ENCODE measurements at regions not wholly inside any gene's neighbourhood (a gene's known extent, or its start where the extent isn't known, plus 50 kb on each side); places are given as distances from the start of the nearest gene placed in this dataset.

GRCh38 chr1:217230412-217230811, 400.5 kb downstream of the GPATCH2 start:
- Histone ChIP-seq H3K4me3 (ENCODE audit: low read depth, low read length) (no peak overlapping the region), H3K27ac (no peak overlapping the region), H3K27me3 (replicated peaks) (no peaks in the 10 kb centered on the region), H3K36me3 (replicated peaks) (no peaks in the 10 kb centered on the region)
- no peak for TF ChIP-seq CTCF (IDR thresholded peaks at IDR 0.05; ENCODE audit: low read depth, low read length, missing control alignments)
- no peak for DNase-seq
- in situ Hi-C loops (cut with HindIII; ENCODE audit: low pct_ligation_motif_present, low sequenced_read_pairs), result no loop called here

GRCh38 chr1:217228689-217229088, 402.2 kb downstream of the GPATCH2 start:
- no peak for DNase-seq
- Histone ChIP-seq H3K27me3 (replicated peaks) (no peaks in the 10 kb centered on the region), H3K4me3 (ENCODE audit: low read depth, low read length) (no peak overlapping the region), H3K36me3 (replicated peaks) (no peaks in the 10 kb centered on the region), H3K27ac (no peak overlapping the region)
- no peak for TF ChIP-seq CTCF (IDR thresholded peaks at IDR 0.05; ENCODE audit: low read depth, low read length, missing control alignments)
- in situ Hi-C loops (cut with HindIII; ENCODE audit: low pct_ligation_motif_present, low sequenced_read_pairs), result no loop called here

GRCh38 chr1:217224201-217224600, 406.7 kb downstream of the GPATCH2 start:
- TF ChIP-seq CTCF (IDR thresholded peaks at IDR 0.05; ENCODE audit: low read depth, low read length, missing control alignments), result no peak
- in situ Hi-C loops (cut with HindIII; ENCODE audit: low pct_ligation_motif_present, low sequenced_read_pairs), result no loop called here
- H3K27me3 ChIP-seq (replicated peaks), result no peaks in the 10 kb centered on the region
- no peak overlapping the region for H3K4me3 ChIP-seq (ENCODE audit: low read depth, low read length)
- no peak overlapping the region for H3K27ac ChIP-seq
- no peak for DNase-seq
- no peaks in the 10 kb centered on the region for H3K36me3 ChIP-seq (replicated peaks)

- H3K4me3 ChIP-seq (ENCODE audit: low read depth, low read length), result no peak overlapping the region
These were observed 416.3 kb downstream of the GPATCH2 start for GRCh38 chr1:217214551-217214950.

GRCh38 chr1:217211486-217211885, 419.4 kb downstream of the GPATCH2 start:
- TF ChIP-seq CTCF (IDR thresholded peaks at IDR 0.05; ENCODE audit: low read depth, low read length, missing control alignments), result no peak
- no peak for DNase-seq
- in situ Hi-C loops (cut with HindIII; ENCODE audit: low pct_ligation_motif_present, low sequenced_read_pairs), result no loop called here

More at GRCh38 chr1:217214551-217214950, 416.3 kb downstream of the GPATCH2 start:
- Histone ChIP-seq H3K27ac (no peak overlapping the region), H3K27me3 (replicated peaks) (no peaks in the 10 kb centered on the region), H3K36me3 (replicated peaks) (no peaks in the 10 kb centered on the region)
- in situ Hi-C loops (cut with HindIII; ENCODE audit: low pct_ligation_motif_present, low sequenced_read_pairs), result no loop called here
- TF ChIP-seq CTCF (IDR thresholded peaks at IDR 0.05; ENCODE audit: low read depth, low read length, missing control alignments), result no peak
- DNase-seq, result no peak

GRCh38 chr1:217205578-217205977, 425.3 kb downstream of the GPATCH2 start:
- Histone ChIP-seq H3K36me3 (replicated peaks) (no peaks in the 10 kb centered on the region), H3K27ac (no peak overlapping the region), H3K27me3 (replicated peaks) (no peaks in the 10 kb centered on the region), H3K4me3 (ENCODE audit: low read depth, low read length) (no peak overlapping the region)
- TF ChIP-seq CTCF (IDR thresholded peaks at IDR 0.05; ENCODE audit: low read depth, low read length, missing control alignments), result no peak
- no peak for DNase-seq
- in situ Hi-C loops (cut with HindIII; ENCODE audit: low pct_ligation_motif_present, low sequenced_read_pairs), result no loop called here

More at GRCh38 chr1:217211486-217211885, 419.4 kb downstream of the GPATCH2 start:
- Histone ChIP-seq H3K27ac (no peak overlapping the region), H3K36me3 (replicated peaks) (no peaks in the 10 kb centered on the region), H3K4me3 (ENCODE audit: low read depth, low read length) (no peak overlapping the region), H3K27me3 (replicated peaks) (no peaks in the 10 kb centered on the region)
